HEK293 (cell line): ENCODE measurements at regions not wholly inside any gene's neighbourhood (a gene's known extent, or its start where the extent isn't known, plus 50 kb on each side); places are given as distances from the start of the nearest gene placed in this dataset.

Experiments
- CTCF ChIA-PET: fragments of 350-600 bp; formaldehyde crosslinking; extraction: SDS; loops from one replicate; lab custom pipeline; 2021; ENCODE audit warnings: antibody characterized with exemption; lab: Yijun Ruan, JAX
- POLR2A ChIA-PET: fragments of 300-600 bp; formaldehyde crosslinking; extraction: SDS; loops from one replicate; lab custom pipeline; 2020; ENCODE audit warnings: antibody characterized with exemption, inconsistent platforms; lab: Yijun Ruan, JAX
- H3K27ac ChIP-seq: fragments of 200-500 bp; sonication (Bioruptor generic); 2 replicates; pipeline ENCODE4 v1.5.1; 2014; ENCODE audit warnings: low read depth, low read length, control low read depth, inconsistent platforms; ENCODE audit errors: extremely low read depth
- H3K36me3 ChIP-seq, 2 experiments: fragments of 200-500 bp in 1 of 2; sonication (Bioruptor generic) in 1 of 2; 1 replicate in 1 of 2; 2 replicates in 1 of 2; pipeline ENCODE4 v1.5.1; 2014 to 2017; ENCODE audit warnings: inconsistent platforms in 2 of 2, low read length in 2 of 2; ENCODE audit not compliant: control insufficient read depth in 2 of 2, insufficient read depth in 1 of 2
- H3K4me1 ChIP-seq: fragments of 200-500 bp; sonication (Bioruptor generic); 2 replicates; pipeline ENCODE4 v1.5.1; 2014; ENCODE audit warnings: mild to moderate bottlenecking, low read length, inconsistent platforms; ENCODE audit not compliant: control insufficient read depth, insufficient read depth
- H3K4me3 ChIP-seq: 2 replicates; pipeline ENCODE4 v1.5.1; 2011; ENCODE audit warnings: low read depth, mild to moderate bottlenecking, control low read depth, low read length, moderate library complexity
- H3K9me3 ChIP-seq: fragments of 200-500 bp; sonication (Bioruptor generic); 2 replicates; pipeline ENCODE4 v1.5.1; 2014; ENCODE audit warnings: low read depth, low read length, inconsistent platforms; ENCODE audit not compliant: control insufficient read depth, insufficient read depth
- GLI4 ChIP-seq: fragments of 450-650 bp; formaldehyde crosslinking; IDR thresholded peaks from 2 replicates; pipeline ENCODE4 v1.5.1; 2016; ENCODE audit warnings: missing biosample characterization, missing genetic modification characterization
- KLF9 ChIP-seq: fragments of 450-650 bp; formaldehyde crosslinking; IDR thresholded peaks from 2 replicates; pipeline ENCODE4 v1.5.1; 2016; ENCODE audit warnings: missing biosample characterization, missing genetic modification characterization, low read depth
- PRDM2 ChIP-seq: fragments of 450-650 bp; formaldehyde crosslinking; IDR thresholded peaks from 2 replicates; pipeline ENCODE4 v1.5.1; 2016; ENCODE audit warnings: missing biosample characterization, missing genetic modification characterization, borderline replicate concordance
- PRDM4 ChIP-seq: fragments of 450-650 bp; formaldehyde crosslinking; IDR thresholded peaks from 2 replicates; pipeline ENCODE4 v1.5.1; 2017; ENCODE audit warnings: missing biosample characterization, missing genetic modification characterization
- RBAK ChIP-seq: fragments of 450-650 bp; formaldehyde crosslinking; IDR thresholded peaks from 2 replicates; pipeline ENCODE4 v1.5.1; 2016; ENCODE audit warnings: missing biosample characterization, missing genetic modification characterization
- SP7 ChIP-seq: fragments of 450-650 bp; formaldehyde crosslinking; IDR thresholded peaks from 2 replicates; pipeline ENCODE4 v1.5.1; 2016; ENCODE audit warnings: missing biosample characterization, missing genetic modification characterization
- ZBTB26 ChIP-seq: fragments of 450-650 bp; formaldehyde crosslinking; optimal IDR thresholded peaks from 2 replicates; pipeline ENCODE3; 2016; ENCODE audit warnings: missing biosample characterization, mild to moderate bottlenecking, missing genetic modification characterization
- ZNF114 ChIP-seq: fragments of 450-650 bp; formaldehyde crosslinking; IDR thresholded peaks from 2 replicates; pipeline ENCODE4 v1.5.0; 2017; ENCODE audit warnings: missing biosample characterization, missing genetic modification characterization
- ZNF174 ChIP-seq: fragments of 450-650 bp; formaldehyde crosslinking; IDR thresholded peaks from 2 replicates; pipeline ENCODE4 v1.5.0; 2017; ENCODE audit warnings: missing biosample characterization, mild to moderate bottlenecking, missing genetic modification characterization
- ZNF423 ChIP-seq: fragments of 450-650 bp; formaldehyde crosslinking; IDR thresholded peaks from 2 replicates; pipeline ENCODE4 v1.5.1; 2016; ENCODE audit warnings: missing biosample characterization, missing genetic modification characterization
- ZNF433 ChIP-seq: fragments of 450-650 bp; formaldehyde crosslinking; IDR thresholded peaks from 2 replicates; pipeline ENCODE4 v1.5.1; 2016; ENCODE audit warnings: missing biosample characterization, missing genetic modification characterization, low read depth
- ZNF530 ChIP-seq: fragments of 450-650 bp; formaldehyde crosslinking; IDR thresholded peaks from 2 replicates; pipeline ENCODE4 v1.5.1; 2016; ENCODE audit warnings: low read depth, missing biosample characterization, missing genetic modification characterization
- ZNF555 ChIP-seq: fragments of 450-650 bp; formaldehyde crosslinking; conservative IDR thresholded peaks from 2 replicates; pipeline ENCODE4 v1.5.1; 2017; ENCODE audit warnings: missing biosample characterization, mild to moderate bottlenecking, missing genetic modification characterization, inconsistent platforms
- ZNF596 ChIP-seq: fragments of 450-650 bp; IDR thresholded peaks from 2 replicates; pipeline ENCODE4 v1.5.0; 2018; ENCODE audit warnings: missing biosample characterization, mild to moderate bottlenecking, missing genetic modification characterization, moderate library complexity
- ZNF654 ChIP-seq: fragments of 450-650 bp; formaldehyde crosslinking; IDR thresholded peaks from 2 replicates; pipeline ENCODE4 v1.5.1; 2016; ENCODE audit warnings: low read depth, missing biosample characterization, missing genetic modification characterization
- ZNF701 ChIP-seq: fragments of 450-650 bp; formaldehyde crosslinking; IDR thresholded peaks from 2 replicates; pipeline ENCODE4 v1.5.1; 2016; ENCODE audit warnings: missing biosample characterization, missing genetic modification characterization
- ZSCAN30 ChIP-seq: fragments of 450-650 bp; IDR thresholded peaks from 2 replicates; pipeline ENCODE4 v1.5.1; 2018; ENCODE audit warnings: missing biosample characterization, mild to moderate bottlenecking, missing genetic modification characterization, moderate library complexity
- TF ChIP-seq, protein P1 (sequence below): fragments of 450-650 bp; formaldehyde crosslinking; IDR thresholded peaks from 2 replicates; pipeline ENCODE4 v1.5.1; 2016; ENCODE audit warnings: missing biosample characterization, missing genetic modification characterization
- TF ChIP-seq, protein P2 (sequence below): fragments of 450-650 bp; formaldehyde crosslinking; conservative IDR thresholded peaks from 2 replicates; pipeline ENCODE4 v1.5.1; 2016; ENCODE audit warnings: low read depth, missing biosample characterization, missing genetic modification characterization

DNA sequence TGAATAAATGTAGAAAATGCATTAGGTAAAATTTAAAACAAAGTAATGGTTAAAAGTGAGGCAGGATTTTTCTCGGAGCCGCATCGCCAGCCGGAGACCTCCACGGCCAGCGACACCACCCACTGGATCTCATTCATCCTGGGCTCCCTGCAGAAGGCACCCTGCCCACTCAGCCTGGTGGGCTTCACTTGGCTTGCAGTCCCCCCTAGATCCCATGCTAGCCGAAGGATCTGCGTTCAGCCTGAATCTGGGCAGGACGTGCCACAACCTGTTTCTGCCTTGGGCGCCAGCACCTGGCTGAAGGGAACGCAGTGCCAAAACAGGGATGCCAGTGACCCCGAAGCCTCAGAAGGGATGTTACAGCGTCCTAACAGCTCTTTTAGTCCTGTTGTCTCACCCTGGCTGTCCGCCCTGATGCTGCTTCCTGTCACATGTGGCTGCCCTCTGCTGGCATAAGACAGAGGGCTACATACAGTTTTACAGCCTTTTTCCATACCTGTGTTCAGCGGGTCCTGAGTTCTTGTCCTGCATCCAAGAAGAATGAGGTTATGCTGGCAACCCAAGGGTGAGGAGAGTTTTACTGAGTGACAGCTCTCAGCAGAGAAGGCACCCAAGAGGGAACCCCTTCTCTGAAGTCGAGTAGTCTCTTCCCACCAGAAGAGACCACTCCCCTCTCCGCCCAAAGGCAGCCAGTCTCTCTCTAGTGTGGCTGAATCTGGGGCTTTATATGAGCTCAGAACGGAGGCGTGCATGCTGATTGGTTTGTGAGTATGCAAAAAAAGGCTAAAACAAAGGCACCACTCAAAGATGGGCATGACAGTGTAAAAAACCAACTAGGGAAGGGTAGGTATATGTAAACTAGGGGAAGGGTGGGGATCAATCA is 173.1 kb upstream of the GYPC start:
- H3K36me3 ChIP-seq: no peaks in the 10 kb centered on the region
- H3K4me1 ChIP-seq: no peaks in the 10 kb centered on the region
- no peak overlapping the region for H3K27ac ChIP-seq
- H3K9me3 ChIP-seq: no peaks in the 10 kb centered on the region
- H3K4me3 ChIP-seq: no peak overlapping the region
- CTCF ChIA-PET: interaction anchor here (0.6 to 0.7 kb wide), 2 partner anchors 12 to 460 kb away, joined by 3 to 4 read pairs; no protein-coding TSS in a partner anchor
- TF ChIP-seq KLF9 (tag by site-specific recombination) (no peak), GLI4 (no peak), ZNF433 (tag by site-specific recombination) (no peak), ZNF114 (tag by site-specific recombination) (no peak), ZBTB26 (tag by site-specific recombination) (no peak), ZSCAN30 (tag by site-specific recombination) (no peak), ZNF530 (tag by site-specific recombination) (no peak), PRDM2 (tag by site-specific recombination) (no peak), ZNF654 (no peak), ZNF701 (tag by site-specific recombination) (no peak), SP7 (no peak), PRDM4 (tag by site-specific recombination) (no peak), ZNF596 (no peak), ZNF555 (tag by site-specific recombination) (no peak), ZNF174 (tag by site-specific recombination) (no peak), RBAK (tag by site-specific recombination) (no peak), ZNF423 (tag by site-specific recombination) (no peak)
- TF ChIP-seq, protein P1, sequence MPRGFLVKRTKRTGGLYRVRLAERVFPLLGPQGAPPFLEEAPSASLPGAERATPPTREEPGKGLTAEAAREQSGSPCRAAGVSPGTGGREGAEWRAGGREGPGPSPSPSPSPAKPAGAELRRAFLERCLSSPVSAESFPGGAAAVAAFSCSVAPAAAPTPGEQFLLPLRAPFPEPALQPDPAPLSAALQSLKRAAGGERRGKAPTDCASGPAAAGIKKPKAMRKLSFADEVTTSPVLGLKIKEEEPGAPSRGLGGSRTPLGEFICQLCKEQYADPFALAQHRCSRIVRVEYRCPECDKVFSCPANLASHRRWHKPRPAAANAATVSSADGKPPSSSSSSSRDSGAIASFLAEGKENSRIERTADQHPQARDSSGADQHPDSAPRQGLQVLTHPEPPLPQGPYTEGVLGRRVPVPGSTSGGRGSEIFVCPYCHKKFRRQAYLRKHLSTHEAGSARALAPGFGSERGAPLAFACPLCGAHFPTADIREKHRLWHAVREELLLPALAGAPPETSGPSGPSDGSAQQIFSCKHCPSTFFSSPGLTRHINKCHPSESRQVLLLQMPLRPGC (tag by site-specific recombination): no peak
- TF ChIP-seq, protein P2, sequence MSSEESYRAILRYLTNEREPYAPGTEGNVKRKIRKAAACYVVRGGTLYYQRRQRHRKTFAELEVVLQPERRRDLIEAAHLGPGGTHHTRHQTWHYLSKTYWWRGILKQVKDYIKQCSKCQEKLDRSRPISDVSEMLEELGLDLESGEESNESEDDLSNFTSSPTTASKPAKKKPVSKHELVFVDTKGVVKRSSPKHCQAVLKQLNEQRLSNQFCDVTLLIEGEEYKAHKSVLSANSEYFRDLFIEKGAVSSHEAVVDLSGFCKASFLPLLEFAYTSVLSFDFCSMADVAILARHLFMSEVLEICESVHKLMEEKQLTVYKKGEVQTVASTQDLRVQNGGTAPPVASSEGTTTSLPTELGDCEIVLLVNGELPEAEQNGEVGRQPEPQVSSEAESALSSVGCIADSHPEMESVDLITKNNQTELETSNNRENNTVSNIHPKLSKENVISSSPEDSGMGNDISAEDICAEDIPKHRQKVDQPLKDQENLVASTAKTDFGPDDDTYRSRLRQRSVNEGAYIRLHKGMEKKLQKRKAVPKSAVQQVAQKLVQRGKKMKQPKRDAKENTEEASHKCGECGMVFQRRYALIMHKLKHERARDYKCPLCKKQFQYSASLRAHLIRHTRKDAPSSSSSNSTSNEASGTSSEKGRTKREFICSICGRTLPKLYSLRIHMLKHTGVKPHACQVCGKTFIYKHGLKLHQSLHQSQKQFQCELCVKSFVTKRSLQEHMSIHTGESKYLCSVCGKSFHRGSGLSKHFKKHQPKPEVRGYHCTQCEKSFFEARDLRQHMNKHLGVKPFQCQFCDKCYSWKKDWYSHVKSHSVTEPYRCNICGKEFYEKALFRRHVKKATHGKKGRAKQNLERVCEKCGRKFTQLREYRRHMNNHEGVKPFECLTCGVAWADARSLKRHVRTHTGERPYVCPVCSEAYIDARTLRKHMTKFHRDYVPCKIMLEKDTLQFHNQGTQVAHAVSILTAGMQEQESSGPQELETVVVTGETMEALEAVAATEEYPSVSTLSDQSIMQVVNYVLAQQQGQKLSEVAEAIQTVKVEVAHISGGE (tag by site-specific recombination): no peak
- TF ChIP-seq, all 188 proteins: peak for 0
- POLR2A ChIA-PET: no interaction called here
